ENCODE measurements at regions not wholly inside any gene's neighbourhood (a gene's known extent, or its start where the extent isn't known, plus 50 kb on each side); places are given as distances from the start of the nearest gene placed in this dataset.
"Not testable (repeated sequence)": the region's sequence is repeated elsewhere in the genome, so short reads cannot be mapped to it uniquely, and the experiment has no call there.

GRCh38 chr6:5838656-5839396 is 167.9 kb downstream of the NRN1 start:
- Mint-ChIP-seq H3K27ac (no peak overlapping the region), H3K4me1 (no peaks in the 10 kb centered on the region), H3K4me3 (no peak overlapping the region), H3K9me3 (peaks cover 19% of the 10 kb centered on the region), H3K36me3 (ENCODE audit: low read depth) (no peaks in the 10 kb centered on the region), H3K27me3 (ENCODE audit: insufficient read depth) (peaks cover 59% of the 10 kb centered on the region)
- Histone ChIP-seq H3K36me3 (ENCODE audit: control insufficient read depth, insufficient read depth, low read length) (no peaks in the 10 kb centered on the region), H3K4me3 (ENCODE audit: low read length) (no peak overlapping the region), H3K27me3 (ENCODE audit: control insufficient read depth, insufficient read depth, low read length, poor library complexity, severe bottlenecking) (no peaks in the 10 kb centered on the region), H3K4me1 (ENCODE audit: control insufficient read depth, insufficient read depth, low read length) (no peaks in the 10 kb centered on the region), H3K9me3 (ENCODE audit: control insufficient read depth, low read length) (no peaks in the 10 kb centered on the region), H3K9ac (ENCODE audit: extremely low read depth, low read length, poor library complexity, severe bottlenecking) (no peak overlapping the region), H3K27ac (ENCODE audit: low read depth, low read length) (no peak overlapping the region)
- WGBS, 2 experiments (ENCODE audit: insufficient coverage in 1 of 2, insufficient read length in 1 of 2) = 91 to 93% methylated on average over 5 to 8 of the region's 8 CpGs
- TF ChIP-seq CTCF (conservative IDR thresholded peaks at IDR 0.05) = no peak
- no peak for DNase-seq

- no peaks in the 10 kb centered on the region for H3K9me3 ChIP-seq (ENCODE audit: control insufficient read depth, low read length)
- 91 to 95% methylated on average over 6 to 9 of the region's 9 CpGs for whole genome bisulfite sequencing, 2 experiments (ENCODE audit: insufficient coverage in 1 of 2, insufficient read length in 1 of 2)
- no peak overlapping the region for H3K9ac ChIP-seq (ENCODE audit: extremely low read depth, low read length, poor library complexity, severe bottlenecking)
- no peaks in the 10 kb centered on the region for H3K4me1 Mint-ChIP-seq
- TF ChIP-seq CTCF (conservative IDR thresholded peaks at IDR 0.05) = no peak
- H3K4me1 ChIP-seq (ENCODE audit: control insufficient read depth, insufficient read depth, low read length) = no peaks in the 10 kb centered on the region
- H3K36me3 Mint-ChIP-seq (ENCODE audit: low read depth) = no peaks in the 10 kb centered on the region
- H3K27ac Mint-ChIP-seq = no peak overlapping the region
- H3K36me3 ChIP-seq (ENCODE audit: control insufficient read depth, insufficient read depth, low read length) = no peaks in the 10 kb centered on the region
- H3K27ac ChIP-seq (ENCODE audit: low read depth, low read length) = no peak overlapping the region
- H3K4me3 ChIP-seq (ENCODE audit: low read length) = no peak overlapping the region
- peaks cover 16% of the 10 kb centered on the region for H3K9me3 Mint-ChIP-seq
- H3K4me3 Mint-ChIP-seq = no peak overlapping the region
- H3K27me3 ChIP-seq (ENCODE audit: control insufficient read depth, insufficient read depth, low read length, poor library complexity, severe bottlenecking) = no peaks in the 10 kb centered on the region
- DNase-seq = no peak
- peaks cover 53% of the 10 kb centered on the region for H3K27me3 Mint-ChIP-seq (ENCODE audit: insufficient read depth)
Measured at GRCh38 chr6:5837323-5837722, 169.4 kb downstream of the NRN1 start.

GRCh38 chr6:5836597-5836996 is 170.1 kb downstream of the NRN1 start:
- H3K9me3 ChIP-seq (ENCODE audit: control insufficient read depth, low read length); H3K27me3 ChIP-seq (ENCODE audit: control insufficient read depth, insufficient read depth, low read length, poor library complexity, severe bottlenecking); H3K4me1 Mint-ChIP-seq; H3K36me3 Mint-ChIP-seq (ENCODE audit: low read depth); H3K27ac ChIP-seq (ENCODE audit: low read depth, low read length); H3K4me3 Mint-ChIP-seq; H3K27ac Mint-ChIP-seq; DNase-seq; H3K36me3 ChIP-seq (ENCODE audit: control insufficient read depth, insufficient read depth, low read length); H3K9ac ChIP-seq (ENCODE audit: extremely low read depth, low read length, poor library complexity, severe bottlenecking); H3K4me1 ChIP-seq (ENCODE audit: control insufficient read depth, insufficient read depth, low read length); H3K4me3 ChIP-seq (ENCODE audit: low read length): not testable (repeated sequence)
- peaks cover 16% of the 10 kb centered on the region for H3K9me3 Mint-ChIP-seq
- WGBS, 2 experiments (ENCODE audit: insufficient coverage in 1 of 2, insufficient read length in 1 of 2) = no CpG with 5 or more reads among the region's 5 CpGs
- H3K27me3 Mint-ChIP-seq (ENCODE audit: insufficient read depth) = peaks cover 52% of the 10 kb centered on the region

- H3K36me3 ChIP-seq (ENCODE audit: control insufficient read depth, insufficient read depth, low read length) = no peaks in the 10 kb centered on the region
- no peaks in the 10 kb centered on the region for H3K27me3 ChIP-seq (ENCODE audit: control insufficient read depth, insufficient read depth, low read length, poor library complexity, severe bottlenecking)
- WGBS, 2 experiments (ENCODE audit: insufficient coverage in 1 of 2, insufficient read length in 1 of 2) = 93% methylated on average over 3 of the region's 3 CpGs; no CpG with 5 or more reads in 1 of the 2 experiments
- Mint-ChIP-seq H3K4me3 (no peak overlapping the region), H3K27me3 (ENCODE audit: insufficient read depth) (peaks cover 21% of the 10 kb centered on the region), H3K4me1 (peaks cover 8% of the 10 kb centered on the region), H3K9me3 (peaks cover 16% of the 10 kb centered on the region), H3K27ac (no peak overlapping the region), H3K36me3 (ENCODE audit: low read depth) (no peaks in the 10 kb centered on the region)
- no peaks in the 10 kb centered on the region for H3K4me1 ChIP-seq (ENCODE audit: control insufficient read depth, insufficient read depth, low read length)
- no peaks in the 10 kb centered on the region for H3K9me3 ChIP-seq (ENCODE audit: control insufficient read depth, low read length)
- H3K9ac ChIP-seq (ENCODE audit: extremely low read depth, low read length, poor library complexity, severe bottlenecking) = no peak overlapping the region
- no peak overlapping the region for H3K27ac ChIP-seq (ENCODE audit: low read depth, low read length)
- DNase-seq = no peak
- no peak for TF ChIP-seq CTCF (conservative IDR thresholded peaks at IDR 0.05)
- no peak overlapping the region for H3K4me3 ChIP-seq (ENCODE audit: low read length)
Measured at GRCh38 chr6:5833120-5833519, 173.6 kb downstream of the NRN1 start.

Measured in endodermal cell (in vitro differentiated cells).